Astrocyte of the cerebellum (primary cell): ENCODE measurements at regions not wholly inside any gene's neighbourhood (a gene's known extent, or its start where the extent isn't known, plus 50 kb on each side); places are given as distances from the start of the nearest gene placed in this dataset.

ENCODE experiments used
- DNase-seq: peaks from one replicate; pipeline ENCODE4 v3.0.0-alpha.2; 2011; ENCODE audit warnings: low read depth
- H3K4me3 ChIP-seq: 2 replicates; pipeline ENCODE4 v1.5.1; 2011; ENCODE audit warnings: mild to moderate bottlenecking, low read depth, low read length, moderate library complexity
- in situ Hi-C: cut with HindIII; loops from 2 replicates; pipeline ENCODE4 v1.10.0; 2017; ENCODE audit warnings: low sequenced_read_pairs
- TF ChIP-seq, protein P1 (sequence below): IDR thresholded peaks from 2 replicates; pipeline ENCODE4 v1.5.1; 2012; ENCODE audit warnings: low read length, low read depth, moderate library complexity, mild to moderate bottlenecking; ENCODE audit errors: missing control alignments

DNA sequence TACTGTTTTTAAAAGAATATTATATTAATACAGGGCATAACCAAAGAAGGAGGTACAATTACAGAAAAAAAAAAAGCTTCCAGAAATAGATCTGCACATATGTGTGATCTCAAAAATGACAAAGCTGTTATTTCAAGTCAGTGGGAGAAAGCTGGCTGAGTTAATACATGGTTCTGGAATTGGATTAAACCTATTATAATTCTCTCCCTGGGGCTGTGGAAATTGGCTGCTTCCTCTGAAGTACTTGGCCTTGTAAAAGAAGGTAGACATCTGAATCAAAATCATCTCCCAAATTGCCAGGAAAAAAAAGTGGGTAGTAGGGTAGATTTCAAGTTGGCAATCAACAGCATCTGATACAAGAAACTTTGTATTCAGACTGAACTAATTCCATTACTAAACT lies 723.9 kb upstream of the ALCAM start:
- TF ChIP-seq, protein P1, sequence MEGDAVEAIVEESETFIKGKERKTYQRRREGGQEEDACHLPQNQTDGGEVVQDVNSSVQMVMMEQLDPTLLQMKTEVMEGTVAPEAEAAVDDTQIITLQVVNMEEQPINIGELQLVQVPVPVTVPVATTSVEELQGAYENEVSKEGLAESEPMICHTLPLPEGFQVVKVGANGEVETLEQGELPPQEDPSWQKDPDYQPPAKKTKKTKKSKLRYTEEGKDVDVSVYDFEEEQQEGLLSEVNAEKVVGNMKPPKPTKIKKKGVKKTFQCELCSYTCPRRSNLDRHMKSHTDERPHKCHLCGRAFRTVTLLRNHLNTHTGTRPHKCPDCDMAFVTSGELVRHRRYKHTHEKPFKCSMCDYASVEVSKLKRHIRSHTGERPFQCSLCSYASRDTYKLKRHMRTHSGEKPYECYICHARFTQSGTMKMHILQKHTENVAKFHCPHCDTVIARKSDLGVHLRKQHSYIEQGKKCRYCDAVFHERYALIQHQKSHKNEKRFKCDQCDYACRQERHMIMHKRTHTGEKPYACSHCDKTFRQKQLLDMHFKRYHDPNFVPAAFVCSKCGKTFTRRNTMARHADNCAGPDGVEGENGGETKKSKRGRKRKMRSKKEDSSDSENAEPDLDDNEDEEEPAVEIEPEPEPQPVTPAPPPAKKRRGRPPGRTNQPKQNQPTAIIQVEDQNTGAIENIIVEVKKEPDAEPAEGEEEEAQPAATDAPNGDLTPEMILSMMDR = no peak
- no peak for DNase-seq
- no peak overlapping the region for H3K4me3 ChIP-seq
- in situ Hi-C loops = loop anchor here (25.0 kb wide), 1 partner anchor 719 kb away; the partner anchor contains the start of gene ALCAM

DNA sequence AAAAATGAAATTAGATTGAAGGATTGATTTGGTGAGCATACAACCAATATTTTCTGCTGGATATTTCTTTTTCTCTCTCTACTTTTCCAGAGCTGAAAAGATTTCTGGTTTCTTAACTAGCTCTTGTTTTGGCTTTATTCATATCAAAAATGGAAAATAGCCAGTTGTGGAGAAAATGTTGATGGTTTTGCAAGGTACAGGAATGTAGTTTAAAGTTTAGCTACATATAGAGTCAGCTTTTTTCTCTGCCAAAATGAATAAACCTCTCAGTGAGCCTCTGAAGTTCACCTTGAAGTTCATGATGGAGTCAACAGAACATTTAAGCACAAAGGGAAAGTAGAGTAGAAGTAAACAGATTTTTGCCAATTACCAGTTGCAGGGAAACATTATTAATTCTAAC lies 720.5 kb upstream of the ALCAM start:
- in situ Hi-C loops = loop anchor here (25.0 kb wide), 1 partner anchor 716 kb away; the partner anchor contains the start of gene ALCAM
- no peak overlapping the region for H3K4me3 ChIP-seq
- DNase-seq = peak; percentile 11
- TF ChIP-seq, protein P1 = no peak

DNA sequence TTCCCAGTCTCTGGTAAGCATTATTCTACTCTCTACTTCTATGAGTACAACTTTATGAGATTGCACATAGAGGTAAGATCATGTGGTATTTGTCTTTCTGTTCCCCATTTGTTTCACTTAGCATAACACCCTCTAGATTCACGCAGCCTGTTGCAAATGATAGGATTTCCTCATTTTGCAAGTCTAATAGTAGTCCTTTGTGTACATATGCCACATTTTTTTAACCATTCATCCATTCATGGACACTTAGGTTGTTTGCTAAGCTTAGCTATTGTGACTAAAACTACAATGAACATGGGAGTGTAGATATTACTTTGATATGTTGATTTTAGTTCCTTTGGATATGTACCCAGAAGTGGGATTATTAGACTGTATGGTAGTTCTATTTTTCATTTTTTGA lies 717.9 kb upstream of the ALCAM start:
- H3K4me3 ChIP-seq = no peak overlapping the region
- TF ChIP-seq, protein P1 = no peak
- no peak for DNase-seq
- in situ Hi-C loops = loop anchor here (25.0 kb wide), 1 partner anchor 713 kb away; the partner anchor contains the start of gene ALCAM

DNA sequence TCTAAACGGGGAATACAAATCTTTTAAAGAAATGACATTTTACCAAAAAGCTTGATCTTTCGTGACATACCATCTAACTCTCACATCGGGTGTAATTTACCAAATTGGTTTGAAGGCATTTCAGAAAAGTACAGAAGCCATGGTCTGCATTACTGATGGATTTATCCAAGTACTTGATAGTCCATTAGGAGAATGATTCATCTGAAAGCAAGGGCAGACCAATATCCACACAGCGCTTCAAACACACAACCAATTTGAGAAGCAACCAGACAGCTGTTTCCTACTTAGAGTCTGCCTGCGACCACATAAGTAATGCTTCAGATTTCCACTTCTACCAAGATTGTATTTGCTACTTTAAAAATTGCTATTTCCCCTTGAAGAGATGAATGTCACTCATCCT lies 697.6 kb upstream of the ALCAM start:
- H3K4me3 ChIP-seq = no peak overlapping the region
- DNase-seq = no peak
- TF ChIP-seq, protein P1 = no peak
- in situ Hi-C loops = no loop called here

DNA sequence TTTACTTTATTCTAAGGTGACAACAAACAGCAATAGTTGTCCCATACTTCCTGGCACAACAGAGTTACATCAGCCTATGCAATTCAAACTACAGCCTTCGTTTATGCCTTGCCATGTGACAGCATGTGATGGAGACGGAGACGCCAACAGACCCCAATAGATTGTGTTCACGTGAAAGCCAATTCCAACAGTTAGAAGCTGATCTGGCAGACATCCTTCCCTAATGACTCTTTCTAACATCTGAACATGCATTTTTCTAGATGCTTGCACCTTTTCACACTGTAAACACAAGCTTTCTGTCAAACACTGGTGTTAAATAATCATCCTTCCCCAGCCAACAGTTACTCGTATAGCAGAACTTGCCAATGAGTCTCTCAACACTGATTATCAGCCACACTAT lies 694.4 kb upstream of the ALCAM start:
- DNase-seq = no peak
- in situ Hi-C loops = no loop called here
- TF ChIP-seq, protein P1 = no peak
- H3K4me3 ChIP-seq = no peak overlapping the region

DNA sequence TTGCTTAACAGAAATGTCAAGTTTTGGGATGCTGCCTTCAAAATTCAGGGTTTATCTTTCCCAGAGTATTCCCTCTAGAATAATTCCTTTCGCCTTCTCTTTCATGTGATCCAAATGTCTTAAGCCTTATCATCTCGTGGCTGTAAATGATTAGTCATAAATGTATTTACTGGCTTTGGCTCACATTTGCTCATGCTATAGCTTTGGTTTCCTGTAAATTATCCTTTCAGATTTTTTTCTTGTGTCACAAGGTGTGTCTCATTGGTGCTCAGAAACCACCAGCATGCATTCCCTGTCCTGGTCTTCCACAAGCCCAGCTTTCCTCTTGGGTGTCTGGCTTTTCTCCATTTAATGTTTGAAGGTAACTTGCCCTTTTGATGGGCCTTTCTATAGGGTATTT lies 692.7 kb upstream of the ALCAM start:
- DNase-seq = no peak
- TF ChIP-seq, protein P1 = no peak
- no peak overlapping the region for H3K4me3 ChIP-seq
- in situ Hi-C loops = no loop called here

DNA sequence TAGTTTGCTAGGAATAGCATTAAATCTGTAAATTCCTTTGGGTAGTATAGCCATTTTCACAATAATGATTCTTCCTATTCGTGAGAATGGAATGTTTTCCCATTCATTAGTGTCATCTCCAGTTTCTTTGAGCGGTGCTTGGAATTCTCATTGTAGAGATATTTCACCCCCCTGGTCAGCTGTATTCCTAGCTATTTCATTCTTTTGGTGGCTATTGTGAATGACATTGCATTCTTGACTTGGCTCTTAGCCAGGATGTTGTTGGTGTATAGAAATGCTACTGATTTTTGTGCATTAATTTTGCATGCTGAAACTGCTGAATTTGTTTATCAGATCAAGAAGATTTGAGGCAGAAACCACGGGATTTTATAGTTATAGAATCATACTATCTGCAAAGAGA lies 690.5 kb upstream of the ALCAM start:
- no peak for DNase-seq
- in situ Hi-C loops = no loop called here
- TF ChIP-seq, protein P1 = no peak
- H3K4me3 ChIP-seq = no peak overlapping the region
